ENCODE measurements at regions not wholly inside any gene's neighbourhood (a gene's known extent, or its start where the extent isn't known, plus 50 kb on each side); places are given as distances from the start of the nearest gene placed in this dataset.
A peak's percentile ranks its signal among the peaks of the same experiment; 100 is the strongest.

- no peak for TF ChIP-seq EZH2phosphoT487 (conservative IDR thresholded peaks at IDR 0.05; ENCODE audit: low read length)
- TF ChIP-seq CTCF (IDR thresholded peaks at IDR 0.05; ENCODE audit: insufficient read depth, low read length, poor library complexity, severe bottlenecking) = peak; percentile 48
Observed at GRCh38 chr2:221969087-221969829, 329.5 kb downstream of the PAX3 start.
